Activated CD8-positive, alpha-beta T cell treated with anti-CD3 and anti-CD28 coated beads, Interleukin-2, amount 10 ng/mL, durations not matched to agents 7 days and 5 days (primary cell): ENCODE measurements at regions not wholly inside any gene's neighbourhood (a gene's known extent, or its start where the extent isn't known, plus 50 kb on each side); places are given as distances from the start of the nearest gene placed in this dataset.

Source experiments
- ATAC-seq: fragments of 150-1000 bp; cut with Tn5 transposase; one replicate; pipeline ENCODE4 v1.10.0; 2021; ENCODE audit warnings: moderate library complexity
- CTCF ChIA-PET: fragments of 350-600 bp; sonication (Branson Sonifier 250); formaldehyde crosslinking; loops from one replicate; lab custom pipeline; 2021; ENCODE audit warnings: antibody characterized with exemption; lab: Charles Lee
- POLR2A ChIA-PET: fragments of 350-600 bp; sonication (Branson Sonifier 250); formaldehyde crosslinking; loops from one replicate; lab custom pipeline; 2021; ENCODE audit warnings: antibody characterized with exemption; lab: Charles Lee
- DNase-seq: peaks from one replicate; pipeline ENCODE4 v3.0.0-alpha.2; 2020
- H3K27ac Mint-ChIP-seq: one replicate; pipeline ENCODE4 v1.8.0; 2021; ENCODE audit warnings: mild to moderate bottlenecking, mixed read lengths
- H3K27me3 Mint-ChIP-seq: one replicate; pipeline ENCODE4 v1.8.0; 2021; ENCODE audit warnings: low read depth, mixed read lengths
- H3K36me3 Mint-ChIP-seq: one replicate; pipeline ENCODE4 v1.8.0; 2021; ENCODE audit warnings: low read depth, mixed read lengths
- H3K4me1 Mint-ChIP-seq: one replicate; pipeline ENCODE4 v1.8.0; 2021; ENCODE audit warnings: low read depth, mixed read lengths
- H3K4me3 Mint-ChIP-seq: one replicate; pipeline ENCODE4 v1.8.0; 2021; ENCODE audit warnings: mild to moderate bottlenecking, mixed read lengths
- H3K9me3 Mint-ChIP-seq: one replicate; pipeline ENCODE4 v1.8.0; 2022; ENCODE audit warnings: mixed read lengths; ENCODE audit not compliant: insufficient read depth

- no peak overlapping the region for H3K27ac Mint-ChIP-seq
- no peaks in the 10 kb centered on the region for H3K27me3 Mint-ChIP-seq
- H3K36me3 Mint-ChIP-seq = no peaks in the 10 kb centered on the region
- no peak for DNase-seq
- no peaks in the 10 kb centered on the region for H3K4me1 Mint-ChIP-seq
- H3K9me3 Mint-ChIP-seq = no peaks in the 10 kb centered on the region
- no peak for ATAC-seq
- ChIA-PET POLR2A (no interaction called here), CTCF (no interaction called here)
- no peak overlapping the region for H3K4me3 Mint-ChIP-seq
Observed at GRCh38 chr9:85248514-85249312, 493.0 kb downstream of the AGTPBP1 start.

- H3K9me3 Mint-ChIP-seq = no peaks in the 10 kb centered on the region
- H3K4me3 Mint-ChIP-seq = no peak overlapping the region
- CTCF ChIA-PET = interaction anchor here (1.4 kb wide), 1 partner anchor 364 kb away, joined by 3 read pairs; no protein-coding TSS in a partner anchor
- H3K27ac Mint-ChIP-seq = no peak overlapping the region
- H3K27me3 Mint-ChIP-seq = no peaks in the 10 kb centered on the region
- ATAC-seq (no peak), DNase-seq (no peak)
- POLR2A ChIA-PET = no interaction called here
- H3K36me3 Mint-ChIP-seq = no peaks in the 10 kb centered on the region
- no peaks in the 10 kb centered on the region for H3K4me1 Mint-ChIP-seq
Observed at GRCh38 chr9:85246541-85246940, 495.2 kb downstream of the AGTPBP1 start.

GRCh38 chr9:85244856-85245255 is 496.9 kb downstream of the AGTPBP1 start:
- ChIA-PET POLR2A (no interaction called here), CTCF (no interaction called here)
- Mint-ChIP-seq H3K27ac (no peak overlapping the region), H3K4me3 (no peak overlapping the region), H3K4me1 (no peaks in the 10 kb centered on the region), H3K36me3 (no peaks in the 10 kb centered on the region), H3K9me3 (no peaks in the 10 kb centered on the region), H3K27me3 (no peaks in the 10 kb centered on the region)
- ATAC-seq = no peak
- DNase-seq = no peak

- Mint-ChIP-seq H3K27me3 (no peaks in the 10 kb centered on the region), H3K4me1 (no peaks in the 10 kb centered on the region), H3K9me3 (no peaks in the 10 kb centered on the region), H3K36me3 (no peaks in the 10 kb centered on the region), H3K4me3 (no peak overlapping the region), H3K27ac (no peak overlapping the region)
- POLR2A ChIA-PET = no interaction called here
- CTCF ChIA-PET = no interaction called here
- ATAC-seq (no peak), DNase-seq (no peak)
Observed at GRCh38 chr9:85243977-85244376, 497.8 kb downstream of the AGTPBP1 start.

GRCh38 chr9:85237478-85237877 is 504.3 kb downstream of the AGTPBP1 start:
- ChIA-PET POLR2A (no interaction called here), CTCF (no interaction called here)
- no peak overlapping the region for H3K4me3 Mint-ChIP-seq
- H3K4me1 Mint-ChIP-seq = no peaks in the 10 kb centered on the region
- H3K36me3 Mint-ChIP-seq = no peaks in the 10 kb centered on the region
- no peaks in the 10 kb centered on the region for H3K27me3 Mint-ChIP-seq
- no peak for ATAC-seq
- H3K9me3 Mint-ChIP-seq = no peaks in the 10 kb centered on the region
- no peak for DNase-seq
- H3K27ac Mint-ChIP-seq = no peak overlapping the region

GRCh38 chr9:85230081-85230480 is 511.7 kb downstream of the AGTPBP1 start:
- CTCF ChIA-PET = no interaction called here
- no peaks in the 10 kb centered on the region for H3K36me3 Mint-ChIP-seq
- ATAC-seq (no peak), DNase-seq (no peak)
- no peaks in the 10 kb centered on the region for H3K27me3 Mint-ChIP-seq
- no peaks in the 10 kb centered on the region for H3K4me1 Mint-ChIP-seq
- H3K4me3 Mint-ChIP-seq = no peak overlapping the region
- POLR2A ChIA-PET = no interaction called here
- no peak overlapping the region for H3K27ac Mint-ChIP-seq
- no peaks in the 10 kb centered on the region for H3K9me3 Mint-ChIP-seq

- POLR2A ChIA-PET = no interaction called here
- no peak for DNase-seq
- no peaks in the 10 kb centered on the region for H3K36me3 Mint-ChIP-seq
Observed at GRCh38 chr9:85228111-85228855, 513.5 kb downstream of the AGTPBP1 start.

GRCh38 chr9:85225180-85225579 is 516.6 kb downstream of the AGTPBP1 start:
- POLR2A ChIA-PET = no interaction called here
- no peaks in the 10 kb centered on the region for H3K27me3 Mint-ChIP-seq
- H3K4me1 Mint-ChIP-seq = no peaks in the 10 kb centered on the region
- H3K36me3 Mint-ChIP-seq = no peaks in the 10 kb centered on the region
- CTCF ChIA-PET = no interaction called here
- H3K9me3 Mint-ChIP-seq = no peaks in the 10 kb centered on the region
- H3K4me3 Mint-ChIP-seq = no peak overlapping the region
- DNase-seq (no peak), ATAC-seq (no peak)
- no peak overlapping the region for H3K27ac Mint-ChIP-seq

More at GRCh38 chr9:85228111-85228855, 513.5 kb downstream of the AGTPBP1 start:
- H3K4me3 Mint-ChIP-seq = no peak overlapping the region
- H3K9me3 Mint-ChIP-seq = no peaks in the 10 kb centered on the region
- no peak overlapping the region for H3K27ac Mint-ChIP-seq
- H3K4me1 Mint-ChIP-seq = no peaks in the 10 kb centered on the region
- no peaks in the 10 kb centered on the region for H3K27me3 Mint-ChIP-seq
- no peak for ATAC-seq
- CTCF ChIA-PET = no interaction called here

GRCh38 chr9:85224729-85225128 is 517.0 kb downstream of the AGTPBP1 start:
- H3K9me3 Mint-ChIP-seq = no peaks in the 10 kb centered on the region
- no peak for ATAC-seq

GRCh38 chr9:85224301-85224700 is 517.5 kb downstream of the AGTPBP1 start:
- Mint-ChIP-seq H3K27ac (no peak overlapping the region), H3K27me3 (no peaks in the 10 kb centered on the region), H3K9me3 (no peaks in the 10 kb centered on the region), H3K4me1 (no peaks in the 10 kb centered on the region), H3K36me3 (no peaks in the 10 kb centered on the region), H3K4me3 (no peak overlapping the region)
- DNase-seq (no peak), ATAC-seq (no peak)
- CTCF ChIA-PET = no interaction called here
- POLR2A ChIA-PET = no interaction called here

More at GRCh38 chr9:85224729-85225128, 517.0 kb downstream of the AGTPBP1 start:
- POLR2A ChIA-PET = no interaction called here
- Mint-ChIP-seq H3K27ac (no peak overlapping the region), H3K36me3 (no peaks in the 10 kb centered on the region), H3K4me3 (no peak overlapping the region), H3K27me3 (no peaks in the 10 kb centered on the region), H3K4me1 (no peaks in the 10 kb centered on the region)
- CTCF ChIA-PET = no interaction called here
- no peak for DNase-seq

GRCh38 chr9:85223506-85224125 is 518.1 kb downstream of the AGTPBP1 start:
- Mint-ChIP-seq H3K36me3 (no peaks in the 10 kb centered on the region), H3K27me3 (no peaks in the 10 kb centered on the region), H3K4me1 (no peaks in the 10 kb centered on the region), H3K27ac (no peak overlapping the region), H3K9me3 (no peaks in the 10 kb centered on the region), H3K4me3 (no peak overlapping the region)
- no peak for ATAC-seq
- CTCF ChIA-PET = no interaction called here
- DNase-seq = no peak
- POLR2A ChIA-PET = no interaction called here

- H3K36me3 Mint-ChIP-seq = no peaks in the 10 kb centered on the region
- H3K9me3 Mint-ChIP-seq = no peaks in the 10 kb centered on the region
- no peak for ATAC-seq
- H3K27me3 Mint-ChIP-seq = peaks cover 19% of the 10 kb centered on the region
- ChIA-PET CTCF (no interaction called here), POLR2A (no interaction called here)
- H3K27ac Mint-ChIP-seq = no peak overlapping the region
- H3K4me1 Mint-ChIP-seq = no peaks in the 10 kb centered on the region
- no peak overlapping the region for H3K4me3 Mint-ChIP-seq
- DNase-seq = no peak
Observed at GRCh38 chr9:85216601-85217000, 525.2 kb downstream of the AGTPBP1 start.
